ENCODE measurements at regions not wholly inside any gene's neighbourhood (a gene's known extent, or its start where the extent isn't known, plus 50 kb on each side); places are given as distances from the start of the nearest gene placed in this dataset.

- DNase-seq (no peak), FAIRE-seq (no peak)
- intact Hi-C loops (cut with DNase I) = no loop called here
- no peak overlapping the region for H3K4me3 ChIP-seq (ENCODE audit: low read length in 3 of 3)
- H3K27me3 ChIP-seq (ENCODE audit: control insufficient read depth, insufficient read depth, low read length) = no peaks in the 10 kb centered on the region
- H3K36me3 ChIP-seq (ENCODE audit: control insufficient read depth in 2 of 3, insufficient read depth in 3 of 3, low read length in 3 of 3) = no peaks in the 10 kb centered on the region
- H3K9ac ChIP-seq (ENCODE audit: low read length in 3 of 3) = no peak overlapping the region
- no peak overlapping the region for H3K27ac ChIP-seq (ENCODE audit: low read depth in 2 of 2, low read length in 2 of 2)
- H3K9me3 ChIP-seq (ENCODE audit: control insufficient read depth in 2 of 3, insufficient read depth in 1 of 3, low read length in 3 of 3) = no peaks in the 10 kb centered on the region
- no peaks in the 10 kb centered on the region for H3K4me1 ChIP-seq (ENCODE audit: control insufficient read depth in 2 of 3, insufficient read depth in 2 of 3, low read depth in 1 of 3, low read length in 3 of 3)
- TF ChIP-seq, protein P1, sequence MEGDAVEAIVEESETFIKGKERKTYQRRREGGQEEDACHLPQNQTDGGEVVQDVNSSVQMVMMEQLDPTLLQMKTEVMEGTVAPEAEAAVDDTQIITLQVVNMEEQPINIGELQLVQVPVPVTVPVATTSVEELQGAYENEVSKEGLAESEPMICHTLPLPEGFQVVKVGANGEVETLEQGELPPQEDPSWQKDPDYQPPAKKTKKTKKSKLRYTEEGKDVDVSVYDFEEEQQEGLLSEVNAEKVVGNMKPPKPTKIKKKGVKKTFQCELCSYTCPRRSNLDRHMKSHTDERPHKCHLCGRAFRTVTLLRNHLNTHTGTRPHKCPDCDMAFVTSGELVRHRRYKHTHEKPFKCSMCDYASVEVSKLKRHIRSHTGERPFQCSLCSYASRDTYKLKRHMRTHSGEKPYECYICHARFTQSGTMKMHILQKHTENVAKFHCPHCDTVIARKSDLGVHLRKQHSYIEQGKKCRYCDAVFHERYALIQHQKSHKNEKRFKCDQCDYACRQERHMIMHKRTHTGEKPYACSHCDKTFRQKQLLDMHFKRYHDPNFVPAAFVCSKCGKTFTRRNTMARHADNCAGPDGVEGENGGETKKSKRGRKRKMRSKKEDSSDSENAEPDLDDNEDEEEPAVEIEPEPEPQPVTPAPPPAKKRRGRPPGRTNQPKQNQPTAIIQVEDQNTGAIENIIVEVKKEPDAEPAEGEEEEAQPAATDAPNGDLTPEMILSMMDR (IDR thresholded peaks at IDR 0.05; ENCODE audit: borderline replicate concordance, extremely low read depth, insufficient read depth) = no peak
Observed at GRCh38 chr14:98714626-98715425, 557.2 kb downstream of the BCL11B start.

DNA sequence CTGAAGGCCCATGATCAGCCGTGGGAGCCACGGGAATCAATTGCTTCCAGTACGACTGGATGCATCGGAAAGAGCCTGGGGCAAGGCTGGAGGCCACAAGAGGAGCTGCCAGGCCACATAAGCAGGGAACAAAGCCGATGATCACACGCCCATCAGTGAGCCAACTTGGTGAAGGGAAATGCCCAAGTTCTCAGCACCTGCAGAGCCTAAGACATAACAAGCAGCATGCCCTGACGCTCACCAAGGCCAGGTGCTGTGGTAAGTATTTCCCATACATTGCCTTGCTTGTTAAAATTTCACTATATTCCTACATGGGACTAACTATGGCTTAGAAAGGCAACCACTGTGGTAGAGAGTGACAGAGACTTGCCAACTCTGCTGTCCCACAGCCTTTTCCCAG lies 555.9 kb downstream of the BCL11B start:
- FAIRE-seq (no peak), DNase-seq (no peak)
- H3K27me3 ChIP-seq (ENCODE audit: control insufficient read depth, insufficient read depth, low read length) = no peaks in the 10 kb centered on the region
- H3K9ac ChIP-seq (ENCODE audit: low read length in 3 of 3) = no peak overlapping the region
- intact Hi-C loops (cut with DNase I) = no loop called here
- no peak overlapping the region for H3K27ac ChIP-seq (ENCODE audit: low read depth in 2 of 2, low read length in 2 of 2)
- H3K9me3 ChIP-seq (ENCODE audit: control insufficient read depth in 2 of 3, insufficient read depth in 1 of 3, low read length in 3 of 3) = no peaks in the 10 kb centered on the region
- no peaks in the 10 kb centered on the region for H3K36me3 ChIP-seq (ENCODE audit: control insufficient read depth in 2 of 3, insufficient read depth in 3 of 3, low read length in 3 of 3)
- H3K4me3 ChIP-seq (ENCODE audit: low read length in 3 of 3) = no peak overlapping the region
- TF ChIP-seq, protein P1 (IDR thresholded peaks at IDR 0.05; ENCODE audit: borderline replicate concordance, extremely low read depth, insufficient read depth) = no peak
- no peaks in the 10 kb centered on the region for H3K4me1 ChIP-seq (ENCODE audit: control insufficient read depth in 2 of 3, insufficient read depth in 2 of 3, low read depth in 1 of 3, low read length in 3 of 3)

- intact Hi-C loops (cut with DNase I) = no loop called here
- Histone ChIP-seq H3K9me3 (ENCODE audit: control insufficient read depth in 2 of 3, insufficient read depth in 1 of 3, low read length in 3 of 3) (no peaks in the 10 kb centered on the region), H3K36me3 (ENCODE audit: control insufficient read depth in 2 of 3, insufficient read depth in 3 of 3, low read length in 3 of 3) (no peaks in the 10 kb centered on the region), H3K4me1 (ENCODE audit: control insufficient read depth in 2 of 3, insufficient read depth in 2 of 3, low read depth in 1 of 3, low read length in 3 of 3) (no peaks in the 10 kb centered on the region), H3K27ac (ENCODE audit: low read depth in 2 of 2, low read length in 2 of 2) (no peak overlapping the region), H3K4me3 (ENCODE audit: low read length in 3 of 3) (no peak overlapping the region), H3K9ac (ENCODE audit: low read length in 3 of 3) (no peak overlapping the region), H3K27me3 (ENCODE audit: control insufficient read depth, insufficient read depth, low read length) (no peaks in the 10 kb centered on the region)
- peak in 2 of 5 donors; percentile 18 for DNase-seq
- no peak for FAIRE-seq
- TF ChIP-seq, protein P1 (IDR thresholded peaks at IDR 0.05; ENCODE audit: borderline replicate concordance, extremely low read depth, insufficient read depth) = no peak
Observed at GRCh38 chr14:98721061-98721460, 550.9 kb downstream of the BCL11B start.

All from kidney (tissue), 13 donors.